GM12891 (cell line): ENCODE measurements at regions not wholly inside any gene's neighbourhood (a gene's known extent, or its start where the extent isn't known, plus 50 kb on each side); places are given as distances from the start of the nearest gene placed in this dataset.

Experiments
- POLR2A ChIP-seq: IDR thresholded peaks from 2 replicates; pipeline ENCODE4 v1.6.1; 2011; ENCODE audit warnings: low read depth, low read length, control low read depth
- POLR2AphosphoS5 ChIP-seq: IDR thresholded peaks from 2 replicates; pipeline ENCODE4 v1.6.1; 2011; ENCODE audit warnings: low read depth, low read length, control low read depth
- POU2F2 ChIP-seq: IDR thresholded peaks from 2 replicates; pipeline ENCODE4 v1.6.1; 2011; ENCODE audit warnings: low read depth, mild to moderate bottlenecking, control low read depth, low read length, moderate library complexity
- SPI1 ChIP-seq: IDR thresholded peaks from 2 replicates; pipeline ENCODE4 v1.6.1; 2011; ENCODE audit warnings: low read depth, low read length, control low read depth
- TAF1 ChIP-seq: IDR thresholded peaks from 2 replicates; pipeline ENCODE4 v1.6.1; 2011; ENCODE audit warnings: low read depth, low read length, control low read depth

GRCh38 chr22:19608003-19608690 is 83.9 kb upstream of the CLDN5 start:
- no peak for TF ChIP-seq POLR2AphosphoS5
- TF ChIP-seq POLR2A: no peak
- TF ChIP-seq POU2F2: no peak
- TF ChIP-seq TAF1: no peak
- TF ChIP-seq SPI1: no peak
